ENCODE measurements at regions not wholly inside any gene's neighbourhood (a gene's known extent, or its start where the extent isn't known, plus 50 kb on each side); places are given as distances from the start of the nearest gene placed in this dataset.

DNA sequence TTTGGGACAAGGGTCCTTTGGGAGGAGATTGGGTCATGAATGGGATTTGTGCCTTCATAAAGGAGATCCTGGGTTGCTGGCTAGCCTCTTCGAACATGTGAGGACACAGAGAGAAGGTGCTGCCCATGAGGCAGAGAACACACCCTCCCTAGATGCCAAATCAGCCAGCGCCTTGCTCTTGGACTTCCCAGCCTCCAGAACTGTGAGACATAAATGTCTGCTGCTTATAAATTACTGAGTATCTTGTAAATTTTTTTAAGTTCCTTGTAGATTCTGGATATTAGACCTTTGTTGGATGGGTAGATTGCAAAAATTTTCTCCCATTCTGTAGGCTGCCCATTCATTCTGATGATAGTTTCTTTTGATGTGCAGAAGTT lies 297.5 kb upstream of the FOXQ1 start:
- Mint-ChIP-seq H3K4me1 (ENCODE audit: low read depth, unreplicated experiment) (no peaks in the 10 kb centered on the region), H3K36me3 (ENCODE audit: insufficient read depth, unreplicated experiment) (no peaks in the 10 kb centered on the region), H3K27ac (ENCODE audit: unreplicated experiment) (no peak overlapping the region), H3K4me3 (ENCODE audit: low read depth, unreplicated experiment) (no peak overlapping the region), H3K9me3 (ENCODE audit: low read depth, unreplicated experiment) (no peaks in the 10 kb centered on the region), H3K27me3 (ENCODE audit: unreplicated experiment) (peaks cover 11% of the 10 kb centered on the region)
- TF ChIP-seq, protein P1, sequence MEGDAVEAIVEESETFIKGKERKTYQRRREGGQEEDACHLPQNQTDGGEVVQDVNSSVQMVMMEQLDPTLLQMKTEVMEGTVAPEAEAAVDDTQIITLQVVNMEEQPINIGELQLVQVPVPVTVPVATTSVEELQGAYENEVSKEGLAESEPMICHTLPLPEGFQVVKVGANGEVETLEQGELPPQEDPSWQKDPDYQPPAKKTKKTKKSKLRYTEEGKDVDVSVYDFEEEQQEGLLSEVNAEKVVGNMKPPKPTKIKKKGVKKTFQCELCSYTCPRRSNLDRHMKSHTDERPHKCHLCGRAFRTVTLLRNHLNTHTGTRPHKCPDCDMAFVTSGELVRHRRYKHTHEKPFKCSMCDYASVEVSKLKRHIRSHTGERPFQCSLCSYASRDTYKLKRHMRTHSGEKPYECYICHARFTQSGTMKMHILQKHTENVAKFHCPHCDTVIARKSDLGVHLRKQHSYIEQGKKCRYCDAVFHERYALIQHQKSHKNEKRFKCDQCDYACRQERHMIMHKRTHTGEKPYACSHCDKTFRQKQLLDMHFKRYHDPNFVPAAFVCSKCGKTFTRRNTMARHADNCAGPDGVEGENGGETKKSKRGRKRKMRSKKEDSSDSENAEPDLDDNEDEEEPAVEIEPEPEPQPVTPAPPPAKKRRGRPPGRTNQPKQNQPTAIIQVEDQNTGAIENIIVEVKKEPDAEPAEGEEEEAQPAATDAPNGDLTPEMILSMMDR (IDR thresholded peaks at IDR 0.05; ENCODE audit: unreplicated experiment) = no peak
- CTCF ChIA-PET = no interaction called here
- no peak for DNase-seq
- BruUV-seq (replicated peaks) = no TSS peak
- intact Hi-C loops (cut with micrococcal nuclease; ENCODE audit: unreplicated experiment) = no loop called here

GRCh38 chr6:1013656-1014430 lies 298.1 kb upstream of the FOXQ1 start:
- no peak for DNase-seq

GRCh38 chr6:1009103-1009502 lies 302.8 kb upstream of the FOXQ1 start:
- no peak overlapping the region for H3K27ac Mint-ChIP-seq (ENCODE audit: unreplicated experiment)
- no TSS peak for BruUV-seq (replicated peaks)
- intact Hi-C loops (cut with micrococcal nuclease; ENCODE audit: unreplicated experiment) = no loop called here
- H3K9me3 Mint-ChIP-seq (ENCODE audit: low read depth, unreplicated experiment) = no peaks in the 10 kb centered on the region
- no peak overlapping the region for H3K4me3 Mint-ChIP-seq (ENCODE audit: low read depth, unreplicated experiment)
- H3K36me3 Mint-ChIP-seq (ENCODE audit: insufficient read depth, unreplicated experiment) = no peaks in the 10 kb centered on the region
- H3K4me1 Mint-ChIP-seq (ENCODE audit: low read depth, unreplicated experiment) = no peaks in the 10 kb centered on the region
- TF ChIP-seq, protein P1 (IDR thresholded peaks at IDR 0.05; ENCODE audit: unreplicated experiment) = no peak
- H3K27me3 Mint-ChIP-seq (ENCODE audit: unreplicated experiment) = peaks cover 11% of the 10 kb centered on the region
- CTCF ChIA-PET = no interaction called here
- no peak for DNase-seq

More at GRCh38 chr6:1013656-1014430, 298.1 kb upstream of the FOXQ1 start:
- no peaks in the 10 kb centered on the region for H3K36me3 Mint-ChIP-seq (ENCODE audit: insufficient read depth, unreplicated experiment)
- H3K27ac Mint-ChIP-seq (ENCODE audit: unreplicated experiment) = no peak overlapping the region
- TF ChIP-seq, protein P1 (IDR thresholded peaks at IDR 0.05; ENCODE audit: unreplicated experiment) = no peak
- no peaks in the 10 kb centered on the region for H3K4me1 Mint-ChIP-seq (ENCODE audit: low read depth, unreplicated experiment)
- no peaks in the 10 kb centered on the region for H3K9me3 Mint-ChIP-seq (ENCODE audit: low read depth, unreplicated experiment)
- CTCF ChIA-PET = no interaction called here
- H3K27me3 Mint-ChIP-seq (ENCODE audit: unreplicated experiment) = peaks cover 11% of the 10 kb centered on the region
- intact Hi-C loops (cut with micrococcal nuclease; ENCODE audit: unreplicated experiment) = no loop called here
- BruUV-seq (replicated peaks) = no TSS peak
- no peak overlapping the region for H3K4me3 Mint-ChIP-seq (ENCODE audit: low read depth, unreplicated experiment)

DNA sequence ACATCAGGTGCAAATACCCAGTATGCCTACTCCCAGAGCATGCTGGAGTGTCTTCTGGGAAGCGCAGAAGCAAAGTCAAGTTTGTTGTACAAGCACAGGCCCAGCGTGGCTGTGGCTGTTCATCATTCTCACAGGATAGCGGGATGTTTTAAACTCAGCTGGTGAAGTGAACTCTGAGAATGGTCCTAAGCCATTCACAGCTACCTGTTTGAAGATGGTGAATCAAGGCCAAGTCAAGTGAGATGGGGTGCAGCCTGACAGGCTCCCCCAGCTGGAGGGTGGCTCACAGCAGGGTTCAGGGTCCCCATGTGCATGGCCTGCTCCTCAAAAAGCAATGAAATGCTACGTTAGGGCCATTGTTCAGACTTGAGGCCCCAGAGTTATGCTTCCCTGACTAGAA lies 304.7 kb upstream of the FOXQ1 start:
- Mint-ChIP-seq H3K4me1 (ENCODE audit: low read depth, unreplicated experiment) (no peaks in the 10 kb centered on the region), H3K27ac (ENCODE audit: unreplicated experiment) (no peak overlapping the region)
- TF ChIP-seq, protein P1 (IDR thresholded peaks at IDR 0.05; ENCODE audit: unreplicated experiment) = no peak

More for the DNA sequence above, 304.7 kb upstream of the FOXQ1 start:
- Mint-ChIP-seq H3K27me3 (ENCODE audit: unreplicated experiment) (peaks cover 11% of the 10 kb centered on the region), H3K36me3 (ENCODE audit: insufficient read depth, unreplicated experiment) (no peaks in the 10 kb centered on the region), H3K4me3 (ENCODE audit: low read depth, unreplicated experiment) (no peak overlapping the region), H3K9me3 (ENCODE audit: low read depth, unreplicated experiment) (no peaks in the 10 kb centered on the region)
- no peak for DNase-seq
- intact Hi-C loops (cut with micrococcal nuclease; ENCODE audit: unreplicated experiment) = no loop called here
- CTCF ChIA-PET = no interaction called here
- BruUV-seq (replicated peaks) = no TSS peak
